H1 (cell line): ENCODE measurements at regions not wholly inside any gene's neighbourhood (a gene's known extent, or its start where the extent isn't known, plus 50 kb on each side); places are given as distances from the start of the nearest gene placed in this dataset.

Experiments used
- CHD2 ChIP-seq: IDR thresholded peaks from 2 replicates; pipeline ENCODE4 v1.6.1; 2012; ENCODE audit warnings: low read length, improper control_type of control experiment
- EZH2 ChIP-seq: fragments of 200-600 bp; sonication (generic); IDR thresholded peaks from 2 replicates; pipeline ENCODE4 v1.7.1; 2012; ENCODE audit warnings: low read depth, mild to moderate bottlenecking, moderate library complexity, low read length, inconsistent platforms; ENCODE audit not compliant: severe bottlenecking
- JUN ChIP-seq: IDR thresholded peaks from 2 replicates; pipeline ENCODE4 v1.6.1; 2011; ENCODE audit warnings: low read depth, mild to moderate bottlenecking, improper control_type of control experiment, low read length
- KDM1A ChIP-seq: fragments of 200-600, 300-600 bp; sonication (generic); IDR thresholded peaks from 2 replicates; pipeline ENCODE4 v1.7.1; 2016; ENCODE audit warnings: mild to moderate bottlenecking, low read length, borderline replicate concordance
- POLR2AphosphoS5 ChIP-seq: IDR thresholded peaks from 2 replicates; pipeline ENCODE4 v1.6.1; 2011; ENCODE audit warnings: low read depth, low read length
- RAD21 ChIP-seq, 2 experiments: IDR thresholded peaks in 1 of 2; conservative IDR thresholded peaks in 1 of 2; 2 replicates each; pipeline ENCODE4 v1.6.1; 2011; ENCODE audit warnings: low read depth in 2 of 2, low read length in 2 of 2, improper control_type of control experiment in 1 of 2, inconsistent platforms in 1 of 2, mild to moderate bottlenecking in 1 of 2, moderate library complexity in 1 of 2
- SP1 ChIP-seq: IDR thresholded peaks from 2 replicates; pipeline ENCODE4 v1.6.1; 2011; ENCODE audit warnings: low read depth, low read length
- TBP ChIP-seq: IDR thresholded peaks from 2 replicates; pipeline ENCODE4 v1.6.1; 2011; ENCODE audit warnings: low read depth, low read length, improper control_type of control experiment
- TCF12 ChIP-seq: IDR thresholded peaks from 2 replicates; pipeline ENCODE4 v1.6.1; 2011; ENCODE audit warnings: low read depth, mild to moderate bottlenecking, low read length
- YY1 ChIP-seq: IDR thresholded peaks from 2 replicates; pipeline ENCODE4 v1.6.1; 2011; ENCODE audit warnings: low read depth, mild to moderate bottlenecking, low read length
- TF ChIP-seq, protein P1 (sequence below), 3 experiments: IDR thresholded peaks; 1 replicate in 2 of 3; 2 replicates in 1 of 3; pipeline versions ENCODE4 v1.5.1 to v1.6.1; 2011; ENCODE audit warnings: low read length in 3 of 3, mild to moderate bottlenecking in 3 of 3, inconsistent platforms in 2 of 3, low read depth in 1 of 3, moderate library complexity in 1 of 3; ENCODE audit not compliant: insufficient read depth in 1 of 3; ENCODE audit errors: control extremely low read depth in 1 of 3
- TF ChIP-seq, protein P2 (sequence below): IDR thresholded peaks from 2 replicates; pipeline ENCODE4 v1.6.1; 2012; ENCODE audit warnings: inconsistent platforms
- TF ChIP-seq, protein P3 (sequence below): IDR thresholded peaks from 2 replicates; pipeline ENCODE4 v1.6.1; 2011; ENCODE audit warnings: low read length, improper control_type of control experiment

DNA sequence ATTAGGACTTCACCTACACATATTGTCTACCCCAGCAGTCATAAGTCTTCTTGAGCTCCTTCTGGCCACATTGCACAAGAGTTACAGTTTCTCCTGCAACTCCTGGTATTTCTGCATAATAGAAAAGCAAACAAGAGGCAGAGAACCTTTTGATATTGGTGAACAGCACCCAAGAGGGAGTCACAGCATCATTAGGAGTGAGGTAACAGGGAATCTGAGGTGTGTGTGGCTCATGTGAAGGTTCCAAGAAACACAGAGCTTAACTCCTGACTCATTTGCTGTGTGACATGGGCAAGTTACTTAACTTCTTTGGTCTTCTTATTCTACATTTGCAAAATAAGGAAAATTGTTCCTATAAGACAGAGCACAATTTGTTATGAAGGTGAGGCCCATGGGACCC lies 374.6 kb downstream of the INSC start:
- TF ChIP-seq EZH2 (no peak), RAD21 (IDR thresholded peaks at IDR 0.05 in 1 of 2, conservative IDR thresholded peaks at IDR 0.05 in 1 of 2; ENCODE audit: low read depth in 2 of 2, low read length in 2 of 2) (no peak), JUN (no peak), TBP (no peak), KDM1A (no peak), SP1 (no peak), YY1 (no peak), TCF12 (no peak), CHD2 (no peak), POLR2AphosphoS5 (no peak)
- TF ChIP-seq, protein P1, sequence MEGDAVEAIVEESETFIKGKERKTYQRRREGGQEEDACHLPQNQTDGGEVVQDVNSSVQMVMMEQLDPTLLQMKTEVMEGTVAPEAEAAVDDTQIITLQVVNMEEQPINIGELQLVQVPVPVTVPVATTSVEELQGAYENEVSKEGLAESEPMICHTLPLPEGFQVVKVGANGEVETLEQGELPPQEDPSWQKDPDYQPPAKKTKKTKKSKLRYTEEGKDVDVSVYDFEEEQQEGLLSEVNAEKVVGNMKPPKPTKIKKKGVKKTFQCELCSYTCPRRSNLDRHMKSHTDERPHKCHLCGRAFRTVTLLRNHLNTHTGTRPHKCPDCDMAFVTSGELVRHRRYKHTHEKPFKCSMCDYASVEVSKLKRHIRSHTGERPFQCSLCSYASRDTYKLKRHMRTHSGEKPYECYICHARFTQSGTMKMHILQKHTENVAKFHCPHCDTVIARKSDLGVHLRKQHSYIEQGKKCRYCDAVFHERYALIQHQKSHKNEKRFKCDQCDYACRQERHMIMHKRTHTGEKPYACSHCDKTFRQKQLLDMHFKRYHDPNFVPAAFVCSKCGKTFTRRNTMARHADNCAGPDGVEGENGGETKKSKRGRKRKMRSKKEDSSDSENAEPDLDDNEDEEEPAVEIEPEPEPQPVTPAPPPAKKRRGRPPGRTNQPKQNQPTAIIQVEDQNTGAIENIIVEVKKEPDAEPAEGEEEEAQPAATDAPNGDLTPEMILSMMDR (IDR thresholded peaks at IDR 0.05; ENCODE audit: control extremely low read depth in 1 of 3, insufficient read depth in 1 of 3, low read depth in 1 of 3, low read length in 3 of 3) = no peak
- TF ChIP-seq, protein P2, sequence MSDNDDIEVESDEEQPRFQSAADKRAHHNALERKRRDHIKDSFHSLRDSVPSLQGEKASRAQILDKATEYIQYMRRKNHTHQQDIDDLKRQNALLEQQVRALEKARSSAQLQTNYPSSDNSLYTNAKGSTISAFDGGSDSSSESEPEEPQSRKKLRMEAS = no peak
- TF ChIP-seq, protein P3, sequence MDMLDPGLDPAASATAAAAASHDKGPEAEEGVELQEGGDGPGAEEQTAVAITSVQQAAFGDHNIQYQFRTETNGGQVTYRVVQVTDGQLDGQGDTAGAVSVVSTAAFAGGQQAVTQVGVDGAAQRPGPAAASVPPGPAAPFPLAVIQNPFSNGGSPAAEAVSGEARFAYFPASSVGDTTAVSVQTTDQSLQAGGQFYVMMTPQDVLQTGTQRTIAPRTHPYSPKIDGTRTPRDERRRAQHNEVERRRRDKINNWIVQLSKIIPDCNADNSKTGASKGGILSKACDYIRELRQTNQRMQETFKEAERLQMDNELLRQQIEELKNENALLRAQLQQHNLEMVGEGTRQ = no peak
